H9 (cell line): ENCODE measurements at regions not wholly inside any gene's neighbourhood (a gene's known extent, or its start where the extent isn't known, plus 50 kb on each side); places are given as distances from the start of the nearest gene placed in this dataset.

ENCODE experiments used
- DNase-seq: peaks from one replicate; pipeline ENCODE4 v3.0.0-alpha.2; 2017
- H2AFZ ChIP-seq: one replicate; pipeline ENCODE4 v1.6.1; 2013; ENCODE audit warnings: mild to moderate bottlenecking, low read length, control low read depth, moderate library complexity
- H2AK5ac ChIP-seq: 2 replicates; pipeline ENCODE4 v1.6.1; 2013; ENCODE audit warnings: low read length, control low read depth, mixed read lengths; ENCODE audit not compliant: insufficient read length
- H2BK120ac ChIP-seq: one replicate; pipeline ENCODE4 v1.6.1; 2013; ENCODE audit warnings: low read depth, mild to moderate bottlenecking, low read length, control low read depth, inconsistent platforms; ENCODE audit not compliant: poor library complexity, severe bottlenecking
- H2BK12ac ChIP-seq: 2 replicates; pipeline ENCODE4 v1.6.1; 2013; ENCODE audit warnings: low read length, control low read depth, mixed read lengths, low read depth; ENCODE audit not compliant: insufficient read length
- H2BK15ac ChIP-seq: 2 replicates; pipeline ENCODE4 v1.6.1; 2013; ENCODE audit warnings: low read depth, low read length, control low read depth
- H2BK20ac ChIP-seq: one replicate; pipeline ENCODE4 v1.6.1; 2013; ENCODE audit warnings: low read depth, mild to moderate bottlenecking, low read length, control low read depth, inconsistent platforms; ENCODE audit not compliant: poor library complexity, severe bottlenecking
- H2BK5ac ChIP-seq: 2 replicates; pipeline ENCODE4 v1.6.1; 2013; ENCODE audit warnings: low read length, control low read depth, mixed read lengths; ENCODE audit not compliant: insufficient read length
- H3K14ac ChIP-seq: 2 replicates; pipeline ENCODE4 v1.6.1; 2013; ENCODE audit warnings: low read length, control low read depth; ENCODE audit not compliant: insufficient read depth
- H3K18ac ChIP-seq: 2 replicates; pipeline ENCODE4 v1.6.1; 2013; ENCODE audit warnings: low read depth, mild to moderate bottlenecking, mixed read lengths, low read length, control low read depth; ENCODE audit not compliant: insufficient read length
- H3K23ac ChIP-seq: 2 replicates; pipeline ENCODE4 v1.6.1; 2013; ENCODE audit warnings: low read length, control low read depth, mixed read lengths, low read depth; ENCODE audit not compliant: insufficient read length
- H3K23me2 ChIP-seq: 2 replicates; pipeline ENCODE4 v1.6.1; 2013; ENCODE audit warnings: low read depth, mild to moderate bottlenecking, mixed read lengths, low read length, control low read depth; ENCODE audit not compliant: insufficient read length, poor library complexity, severe bottlenecking
- H3K27ac ChIP-seq: 2 replicates; pipeline ENCODE4 v1.5.1; 2013; ENCODE audit warnings: low read length, control low read depth, mixed read lengths, low read depth; ENCODE audit not compliant: insufficient read length
- H3K27me3 ChIP-seq: 2 replicates; pipeline ENCODE4 v1.6.1; 2013; ENCODE audit warnings: low read length, control low read depth, inconsistent platforms; ENCODE audit not compliant: insufficient read depth
- H3K4ac ChIP-seq: 2 replicates; pipeline ENCODE4 v1.6.1; 2013; ENCODE audit warnings: low read depth, mild to moderate bottlenecking, control low read depth, inconsistent platforms, low read length, moderate library complexity
- H3K4me1 ChIP-seq: 2 replicates; pipeline ENCODE4 v1.6.1; 2013; ENCODE audit warnings: low read length, control low read depth, inconsistent platforms; ENCODE audit not compliant: insufficient read depth
- H3K4me2 ChIP-seq: 2 replicates; pipeline ENCODE4 v1.6.1; 2013; ENCODE audit warnings: low read length, control low read depth, mixed read lengths; ENCODE audit not compliant: insufficient read length, insufficient read depth
- H3K56ac ChIP-seq: 2 replicates; pipeline ENCODE4 v1.6.1; 2013; ENCODE audit warnings: low read depth, mild to moderate bottlenecking, mixed read lengths, low read length, control low read depth; ENCODE audit not compliant: insufficient read length
- H3K79me1 ChIP-seq: 2 replicates; pipeline ENCODE4 v1.6.1; 2013; ENCODE audit warnings: low read depth, mild to moderate bottlenecking, moderate library complexity, low read length, control low read depth, inconsistent platforms; ENCODE audit not compliant: insufficient read depth, poor library complexity, severe bottlenecking
- H3K79me2 ChIP-seq: 2 replicates; pipeline ENCODE4 v1.6.1; 2013; ENCODE audit warnings: low read length, control low read depth, inconsistent platforms; ENCODE audit not compliant: insufficient read depth
- H3K9ac ChIP-seq: 2 replicates; pipeline ENCODE4 v1.6.1; 2013; ENCODE audit warnings: low read length, control low read depth, mixed read lengths; ENCODE audit not compliant: insufficient read length; ENCODE audit errors: extremely low read depth
- H3K9me3 ChIP-seq: one replicate; pipeline ENCODE4 v1.6.1; 2013; ENCODE audit warnings: low read depth, low read length, inconsistent platforms; ENCODE audit not compliant: control insufficient read depth
- H3T11ph ChIP-seq: one replicate; pipeline ENCODE4 v1.6.1; 2013; ENCODE audit warnings: mild to moderate bottlenecking, low read length, control low read depth, inconsistent platforms
- H4K20me1 ChIP-seq: one replicate; pipeline ENCODE4 v1.6.1; 2013; ENCODE audit not compliant: control insufficient read depth, insufficient read length, insufficient read depth
- H4K5ac ChIP-seq: 2 replicates; pipeline ENCODE4 v1.6.1; 2013; ENCODE audit warnings: low read depth, mild to moderate bottlenecking, mixed read lengths, low read length, control low read depth; ENCODE audit not compliant: insufficient read length
- H4K8ac ChIP-seq: replicated peaks from 2 replicates; pipeline ENCODE4 v1.6.1; 2013; ENCODE audit warnings: low read length, control low read depth, mixed read lengths, low read depth; ENCODE audit not compliant: insufficient read length
- H4K91ac ChIP-seq: 2 replicates; pipeline ENCODE4 v1.6.1; 2013; ENCODE audit warnings: low read depth, mild to moderate bottlenecking, moderate library complexity, mixed read lengths, low read length, control low read depth; ENCODE audit not compliant: insufficient read length
- H3K27ac Mint-ChIP-seq, 3 experiments: 2 replicates in 2 of 3; 3 replicates in 1 of 3; pipeline ENCODE4 v1.8.0; 2020 to 2021; ENCODE audit warnings: mixed read lengths in 3 of 3, mild to moderate bottlenecking in 1 of 3, moderate library complexity in 1 of 3
- H3K27me3 Mint-ChIP-seq: 2 replicates; pipeline ENCODE4 v1.8.0; 2021; ENCODE audit warnings: low read depth, mild to moderate bottlenecking, moderate library complexity, mixed read lengths
- H3K36me3 Mint-ChIP-seq, 3 experiments: 2 replicates in 2 of 3; 3 replicates in 1 of 3; pipeline ENCODE4 v1.8.0; 2020 to 2021; ENCODE audit warnings: low read depth in 3 of 3, mixed read lengths in 3 of 3; ENCODE audit not compliant: insufficient read depth in 1 of 3
- H3K4me1 Mint-ChIP-seq, 2 experiments: 2 replicates each; pipeline ENCODE4 v1.8.0; 2020; ENCODE audit warnings: mixed read lengths in 2 of 2
- H3K4me3 Mint-ChIP-seq, 2 experiments: 2 replicates in 1 of 2; 3 replicates in 1 of 2; pipeline ENCODE4 v1.8.0; 2020 to 2021; ENCODE audit warnings: mild to moderate bottlenecking in 2 of 2, mixed read lengths in 2 of 2, moderate library complexity in 1 of 2
- H3K9me3 Mint-ChIP-seq, 2 experiments: 2 replicates in 1 of 2; 3 replicates in 1 of 2; pipeline ENCODE4 v1.8.0; 2020; ENCODE audit warnings: mild to moderate bottlenecking in 2 of 2, mixed read lengths in 2 of 2, moderate library complexity in 1 of 2
- CTCF ChIP-seq: fragments of 200-600 bp; sonication (generic); conservative IDR thresholded peaks from 3 replicates; pipeline ENCODE4 v1.8.0; 2021; ENCODE audit warnings: antibody characterized with exemption, mild to moderate bottlenecking
- WGBS: extraction: QIAGEN DNeasy Blood & Tissue Kit; methylation state at CpG from one replicate; pipeline ENCODE4 v1.1.7; 2013; ENCODE audit warnings: missing lambda C conversion rate, low lambda C conversion rate, mixed read lengths; ENCODE audit not compliant: insufficient read length; ENCODE audit errors: extremely low coverage; 5-methylcytosine and 5-hydroxymethylcytosine counted together

- Histone ChIP-seq H3K56ac (no peak overlapping the region), H4K8ac (no peak overlapping the region), H4K20me1 (no peaks in the 10 kb centered on the region), H2BK15ac (no peak overlapping the region), H2AK5ac (no peak overlapping the region), H4K5ac (no peak overlapping the region), H3K27me3 (no peaks in the 10 kb centered on the region), H2BK120ac (no peak overlapping the region), H3K23me2 (no peaks in the 10 kb centered on the region), H3K23ac (no peak overlapping the region), H3K27ac (no peak overlapping the region), H2BK5ac (no peak overlapping the region), H3K4me1 (no peaks in the 10 kb centered on the region), H3K14ac (no peak overlapping the region), H3K4me2 (no peak overlapping the region), H3T11ph (no peak overlapping the region), H3K9ac (no peak overlapping the region), H3K79me2 (no peaks in the 10 kb centered on the region), H2BK12ac (no peak overlapping the region), H3K79me1 (no peaks in the 10 kb centered on the region), H3K9me3 (no peaks in the 10 kb centered on the region), H3K18ac (no peak overlapping the region), H4K91ac (no peak overlapping the region), H3K4ac (no peak overlapping the region), H2BK20ac (no peak overlapping the region), H2AFZ (no peak overlapping the region)
- H3K36me3 Mint-ChIP-seq = no peaks in the 10 kb centered on the region
- TF ChIP-seq CTCF = 0 out of 3 replicates have a peak, but pooled peaks have one; percentile 22
- DNase-seq = peak; percentile 41
- H3K9me3 Mint-ChIP-seq = no peaks in the 10 kb centered on the region
- peaks cover 2% of the 10 kb centered on the region; the same call in 1 of the 2 replicates for H3K27me3 Mint-ChIP-seq
- H3K4me3 Mint-ChIP-seq = no peak overlapping the region
- peak overlapping the region in 1 of 3 experiments; percentile 18; a peak in 1 of 7 replicates for H3K27ac Mint-ChIP-seq
- no peaks in the 10 kb centered on the region for H3K4me1 Mint-ChIP-seq
- no CpG with 5 or more reads among the region's 23 CpGs for WGBS
Observed at GRCh38 chr4:25505637-25505991, 128.6 kb downstream of the ANAPC4 start.
